Neural progenitor cell (in vitro differentiated cells): ENCODE measurements at regions not wholly inside any gene's neighbourhood (a gene's known extent, or its start where the extent isn't known, plus 50 kb on each side); places are given as distances from the start of the nearest gene placed in this dataset.

ENCODE experiments used
- DNase-seq: peaks from one replicate; pipeline ENCODE4 v3.0.0-alpha.2; 2016; ENCODE audit warnings: low spot score
- H2AFZ ChIP-seq: fragments of 200-600 bp; sonication (generic); replicated peaks from 2 replicates; pipeline ENCODE4 v1.6.1; 2016; ENCODE audit warnings: antibody characterized with exemption
- H3F3A ChIP-seq: fragments of 200-600 bp; sonication (generic); 2 replicates; pipeline ENCODE4 v1.6.1; 2016; ENCODE audit warnings: antibody characterized with exemption, low read depth
- H3K27ac ChIP-seq: fragments of 200-600 bp; sonication (generic); 2 replicates; pipeline ENCODE4 v1.5.1; 2016; ENCODE audit warnings: mild to moderate bottlenecking
- H3K27me3 ChIP-seq: fragments of 200-600 bp; sonication (generic); 2 replicates; pipeline ENCODE4 v1.6.1; 2016; ENCODE audit warnings: mild to moderate bottlenecking, moderate library complexity
- H3K36me3 ChIP-seq: fragments of 200-600 bp; sonication (generic); 2 replicates; pipeline ENCODE4 v1.5.1; 2016
- H3K4me1 ChIP-seq: fragments of 200-600 bp; sonication (generic); 2 replicates; pipeline ENCODE4 v1.6.1; 2016; ENCODE audit warnings: mixed run types
- H3K4me2 ChIP-seq: fragments of 200-600 bp; sonication (generic); 2 replicates; pipeline ENCODE4 v1.6.1; 2016
- H3K4me3 ChIP-seq: fragments of 200-600 bp; sonication (generic); 2 replicates; pipeline ENCODE4 v1.5.1; 2016
- H3K79me2 ChIP-seq: fragments of 200-600 bp; sonication (generic); 2 replicates; pipeline ENCODE4 v1.6.1; 2016; ENCODE audit warnings: low read depth
- H3K9ac ChIP-seq: fragments of 200-600 bp; sonication (generic); 2 replicates; pipeline ENCODE4 v1.6.1; 2016
- H3K9me3 ChIP-seq: fragments of 200-600 bp; sonication (generic); 2 replicates; pipeline ENCODE4 v1.5.1; 2016; ENCODE audit warnings: low read depth
- H4K20me1 ChIP-seq: fragments of 200-600 bp; sonication (generic); 2 replicates; pipeline ENCODE4 v1.6.1; 2016; ENCODE audit warnings: low read depth
- H3K27ac Mint-ChIP-seq: 3 replicates; pipeline ENCODE4 v1.8.0; 2021; ENCODE audit warnings: mixed read lengths
- H3K27me3 Mint-ChIP-seq: 2 replicates; pipeline ENCODE4 v1.8.0; 2022; ENCODE audit warnings: low read depth, mild to moderate bottlenecking, inconsistent platforms, moderate library complexity, mixed read lengths; ENCODE audit not compliant: insufficient read depth
- H3K36me3 Mint-ChIP-seq: 3 replicates; pipeline ENCODE4 v1.8.0; 2021; ENCODE audit warnings: mixed read lengths
- H3K4me1 Mint-ChIP-seq: 3 replicates; pipeline ENCODE4 v1.8.0; 2021; ENCODE audit warnings: mixed read lengths
- H3K4me3 Mint-ChIP-seq: 3 replicates; pipeline ENCODE4 v1.8.0; 2021; ENCODE audit warnings: mild to moderate bottlenecking, moderate library complexity, mixed read lengths
- H3K9me3 Mint-ChIP-seq: 3 replicates; pipeline ENCODE4 v1.8.0; 2020; ENCODE audit warnings: mixed read lengths
- CTCF ChIP-seq: fragments of 200-600 bp; sonication (generic); IDR thresholded peaks from 2 replicates; pipeline ENCODE4 v1.5.1; 2017; ENCODE audit warnings: antibody characterized with exemption, mild to moderate bottlenecking
- EZH2 ChIP-seq: fragments of 200-600 bp; sonication (generic); IDR thresholded peaks from 2 replicates; pipeline ENCODE4 v1.6.1; 2017; ENCODE audit warnings: antibody characterized with exemption, mild to moderate bottlenecking, moderate library complexity
- EZH2phosphoT487 ChIP-seq: fragments of 200-600 bp; sonication (generic); IDR thresholded peaks from 2 replicates; pipeline ENCODE4 v1.6.1; 2017; ENCODE audit warnings: antibody characterized with exemption

- H3K4me1 ChIP-seq = no peaks in the 10 kb centered on the region
- H2AFZ ChIP-seq = no peak overlapping the region
- no peak for DNase-seq
- Mint-ChIP-seq H3K27ac (no peak overlapping the region), H3K4me3 (no peak overlapping the region), H3K36me3 (no peaks in the 10 kb centered on the region), H3K4me1 (peaks cover 5% of the 10 kb centered on the region), H3K27me3 (peaks cover 3% of the 10 kb centered on the region), H3K9me3 (no peaks in the 10 kb centered on the region)
- H4K20me1 ChIP-seq = no peaks in the 10 kb centered on the region
- H3K9ac ChIP-seq = no peak overlapping the region
- no peak overlapping the region for H3K4me3 ChIP-seq
- no peaks in the 10 kb centered on the region for H3F3A ChIP-seq
- no peak for TF ChIP-seq EZH2
- TF ChIP-seq CTCF = no peak
- no peak for TF ChIP-seq EZH2phosphoT487
- H3K27ac ChIP-seq = no peak overlapping the region
- H3K27me3 ChIP-seq = no peaks in the 10 kb centered on the region
- H3K36me3 ChIP-seq = no peaks in the 10 kb centered on the region
- no peak overlapping the region for H3K4me2 ChIP-seq
- H3K9me3 ChIP-seq = no peaks in the 10 kb centered on the region
- H3K79me2 ChIP-seq = no peaks in the 10 kb centered on the region
These were observed 108.1 kb upstream of the FBN2 start for GRCh38 chr5:128646176-128646575.

- Histone ChIP-seq H3K4me1 (no peaks in the 10 kb centered on the region), H3K4me3 (no peak overlapping the region), H2AFZ (no peak overlapping the region), H3K27me3 (no peaks in the 10 kb centered on the region), H4K20me1 (no peaks in the 10 kb centered on the region), H3F3A (no peaks in the 10 kb centered on the region), H3K79me2 (no peaks in the 10 kb centered on the region), H3K36me3 (no peaks in the 10 kb centered on the region), H3K9me3 (no peaks in the 10 kb centered on the region), H3K4me2 (no peak overlapping the region), H3K9ac (no peak overlapping the region), H3K27ac (no peak overlapping the region)
- Mint-ChIP-seq H3K27me3 (peaks cover 3% of the 10 kb centered on the region), H3K9me3 (no peaks in the 10 kb centered on the region), H3K4me3 (no peak overlapping the region), H3K27ac (no peak overlapping the region), H3K36me3 (no peaks in the 10 kb centered on the region), H3K4me1 (peaks cover 5% of the 10 kb centered on the region)
- no peak for DNase-seq
- TF ChIP-seq EZH2 (no peak), CTCF (no peak), EZH2phosphoT487 (no peak)
These were observed 111.1 kb upstream of the FBN2 start for GRCh38 chr5:128649192-128649591.

- H3F3A ChIP-seq = no peaks in the 10 kb centered on the region
- Mint-ChIP-seq H3K27me3 (no peaks in the 10 kb centered on the region), H3K27ac (no peak overlapping the region)
These were observed 125.0 kb upstream of the FBN2 start for GRCh38 chr5:128662997-128663396.

More at GRCh38 chr5:128662997-128663396, 125.0 kb upstream of the FBN2 start:
- Mint-ChIP-seq H3K4me1 (no peaks in the 10 kb centered on the region), H3K9me3 (no peaks in the 10 kb centered on the region), H3K4me3 (no peak overlapping the region), H3K36me3 (no peaks in the 10 kb centered on the region)
- Histone ChIP-seq H3K4me1 (no peaks in the 10 kb centered on the region), H3K36me3 (no peaks in the 10 kb centered on the region), H3K9ac (no peak overlapping the region), H4K20me1 (no peaks in the 10 kb centered on the region), H3K9me3 (no peaks in the 10 kb centered on the region), H3K79me2 (no peaks in the 10 kb centered on the region), H2AFZ (no peak overlapping the region), H3K27ac (no peak overlapping the region), H3K4me2 (no peak overlapping the region), H3K27me3 (no peaks in the 10 kb centered on the region), H3K4me3 (no peak overlapping the region)
- no peak for TF ChIP-seq EZH2phosphoT487
- TF ChIP-seq EZH2 = no peak
- no peak for TF ChIP-seq CTCF
- DNase-seq = no peak
